Type B pancreatic cell (in vitro differentiated cells): ENCODE measurements at regions not wholly inside any gene's neighbourhood (a gene's known extent, or its start where the extent isn't known, plus 50 kb on each side); places are given as distances from the start of the nearest gene placed in this dataset.

ENCODE experiments used
- DNase-seq: peaks from one replicate; pipeline ENCODE4 v3.0.0; 2021; ENCODE audit warnings: mixed read lengths; ENCODE audit not compliant: unreplicated experiment; ENCODE audit errors: extremely low spot score
- H3K27ac Mint-ChIP-seq: 2 replicates; pipeline ENCODE4 v1.8.0; 2021; ENCODE audit warnings: mild to moderate bottlenecking, mixed read lengths
- H3K27me3 Mint-ChIP-seq: 2 replicates; pipeline ENCODE4 v1.8.0; 2021; ENCODE audit warnings: mixed read lengths
- H3K36me3 Mint-ChIP-seq: 2 replicates; pipeline ENCODE4 v1.8.0; 2021; ENCODE audit warnings: mixed read lengths
- H3K4me1 Mint-ChIP-seq: one replicate; pipeline ENCODE4 v1.8.0; 2021; ENCODE audit warnings: mixed read lengths; ENCODE audit not compliant: unreplicated experiment
- H3K4me3 Mint-ChIP-seq: 2 replicates; pipeline ENCODE4 v1.8.0; 2021; ENCODE audit warnings: mild to moderate bottlenecking, mixed read lengths
- H3K9me3 Mint-ChIP-seq: 2 replicates; pipeline ENCODE4 v1.8.0; 2021; ENCODE audit warnings: mixed read lengths
- TF ChIP-seq, protein P1 (sequence below): fragments of 200-600 bp; sonication (generic); conservative IDR thresholded peaks from 2 replicates; pipeline ENCODE4 v1.5.0; 2021; ENCODE audit warnings: antibody characterized with exemption, mild to moderate bottlenecking

DNA sequence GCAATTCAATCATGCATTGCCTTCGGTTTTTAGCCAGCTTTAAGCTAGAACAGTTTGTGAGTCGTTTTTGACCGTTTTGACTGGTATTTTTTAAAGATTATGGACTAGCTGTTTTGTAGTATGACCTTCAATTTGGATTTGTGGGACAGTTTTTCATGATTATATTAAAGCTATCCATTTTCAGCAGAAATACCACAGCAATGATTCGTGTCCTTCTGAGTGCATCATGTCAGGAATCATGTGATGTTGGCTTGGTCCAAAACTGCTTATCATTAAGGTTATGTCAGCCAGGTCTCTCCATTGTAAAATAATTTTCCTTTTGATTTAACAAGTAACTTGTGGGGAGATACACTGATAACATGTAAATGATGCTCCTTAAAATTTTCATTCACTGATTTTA, 229.0 kb downstream of the POSTN start:
- Mint-ChIP-seq H3K4me1 (no peaks in the 10 kb centered on the region), H3K27ac (no peak overlapping the region), H3K9me3 (no peaks in the 10 kb centered on the region), H3K27me3 (no peaks in the 10 kb centered on the region), H3K36me3 (no peaks in the 10 kb centered on the region), H3K4me3 (no peak overlapping the region)
- DNase-seq, result no peak
- TF ChIP-seq, protein P1, sequence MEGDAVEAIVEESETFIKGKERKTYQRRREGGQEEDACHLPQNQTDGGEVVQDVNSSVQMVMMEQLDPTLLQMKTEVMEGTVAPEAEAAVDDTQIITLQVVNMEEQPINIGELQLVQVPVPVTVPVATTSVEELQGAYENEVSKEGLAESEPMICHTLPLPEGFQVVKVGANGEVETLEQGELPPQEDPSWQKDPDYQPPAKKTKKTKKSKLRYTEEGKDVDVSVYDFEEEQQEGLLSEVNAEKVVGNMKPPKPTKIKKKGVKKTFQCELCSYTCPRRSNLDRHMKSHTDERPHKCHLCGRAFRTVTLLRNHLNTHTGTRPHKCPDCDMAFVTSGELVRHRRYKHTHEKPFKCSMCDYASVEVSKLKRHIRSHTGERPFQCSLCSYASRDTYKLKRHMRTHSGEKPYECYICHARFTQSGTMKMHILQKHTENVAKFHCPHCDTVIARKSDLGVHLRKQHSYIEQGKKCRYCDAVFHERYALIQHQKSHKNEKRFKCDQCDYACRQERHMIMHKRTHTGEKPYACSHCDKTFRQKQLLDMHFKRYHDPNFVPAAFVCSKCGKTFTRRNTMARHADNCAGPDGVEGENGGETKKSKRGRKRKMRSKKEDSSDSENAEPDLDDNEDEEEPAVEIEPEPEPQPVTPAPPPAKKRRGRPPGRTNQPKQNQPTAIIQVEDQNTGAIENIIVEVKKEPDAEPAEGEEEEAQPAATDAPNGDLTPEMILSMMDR, result no peak

DNA sequence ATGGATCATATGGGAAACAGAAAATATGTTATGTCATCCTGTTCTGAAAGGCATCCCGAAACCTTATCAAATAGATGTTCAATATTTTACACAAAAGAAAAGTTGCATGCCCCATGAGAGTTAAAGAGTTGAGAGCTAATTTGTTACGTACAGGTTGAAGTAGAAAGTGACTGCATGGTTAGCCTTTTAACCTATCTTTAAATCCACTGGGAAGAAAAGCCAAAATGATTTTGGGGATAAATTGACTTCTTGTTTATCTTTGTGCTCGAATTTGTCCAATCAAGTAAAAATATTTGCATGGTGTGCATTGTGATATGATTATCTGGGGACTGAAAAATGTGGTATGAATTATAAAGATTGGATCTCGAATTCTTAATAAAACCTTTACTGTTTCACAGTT, 230.1 kb downstream of the POSTN start:
- no peak overlapping the region for H3K27ac Mint-ChIP-seq
- no peaks in the 10 kb centered on the region for H3K4me1 Mint-ChIP-seq
- no peak for DNase-seq
- H3K9me3 Mint-ChIP-seq, result no peaks in the 10 kb centered on the region
- H3K36me3 Mint-ChIP-seq, result no peaks in the 10 kb centered on the region
- no peak overlapping the region for H3K4me3 Mint-ChIP-seq
- TF ChIP-seq, protein P1, result no peak
- H3K27me3 Mint-ChIP-seq, result no peaks in the 10 kb centered on the region

DNA sequence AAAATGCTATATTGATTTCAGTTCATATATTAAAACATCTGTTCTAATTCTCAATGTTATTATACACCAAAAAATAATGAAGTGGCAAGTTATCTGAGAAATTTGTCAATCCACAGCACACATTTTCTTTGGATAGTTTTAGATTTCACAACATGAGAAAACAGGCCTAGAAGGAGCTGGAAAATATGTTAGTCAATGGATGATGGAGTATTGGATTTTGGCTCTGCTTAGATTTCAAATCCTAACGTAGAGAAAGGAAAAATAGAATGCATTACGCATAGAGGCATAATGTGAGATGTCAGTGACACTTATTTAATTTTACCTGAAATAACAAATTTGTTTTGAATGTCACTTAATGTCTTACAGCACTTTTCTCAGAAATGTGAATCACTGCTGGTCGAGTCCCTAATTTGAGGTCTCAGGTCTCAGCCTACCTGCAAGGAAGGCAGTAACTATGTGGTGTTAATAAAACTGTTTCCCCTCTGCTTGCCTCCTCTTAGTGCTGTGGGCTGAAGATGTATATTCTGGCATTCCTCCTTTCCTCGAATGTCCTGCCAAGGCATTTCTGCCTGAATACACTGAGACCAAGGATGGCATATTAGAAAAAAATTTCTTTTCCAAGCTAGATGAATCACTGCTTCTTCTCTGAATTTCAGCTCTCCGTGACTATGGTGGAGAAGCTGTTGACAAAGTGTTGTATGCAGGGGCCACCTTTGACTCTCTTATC, 232.4 kb downstream of the POSTN start:
- Mint-ChIP-seq H3K9me3 (no peaks in the 10 kb centered on the region), H3K36me3 (no peaks in the 10 kb centered on the region), H3K27ac (no peak overlapping the region), H3K4me1 (no peaks in the 10 kb centered on the region), H3K4me3 (no peak overlapping the region), H3K27me3 (no peaks in the 10 kb centered on the region)
- TF ChIP-seq, protein P1, result no peak
- no peak for DNase-seq

DNA sequence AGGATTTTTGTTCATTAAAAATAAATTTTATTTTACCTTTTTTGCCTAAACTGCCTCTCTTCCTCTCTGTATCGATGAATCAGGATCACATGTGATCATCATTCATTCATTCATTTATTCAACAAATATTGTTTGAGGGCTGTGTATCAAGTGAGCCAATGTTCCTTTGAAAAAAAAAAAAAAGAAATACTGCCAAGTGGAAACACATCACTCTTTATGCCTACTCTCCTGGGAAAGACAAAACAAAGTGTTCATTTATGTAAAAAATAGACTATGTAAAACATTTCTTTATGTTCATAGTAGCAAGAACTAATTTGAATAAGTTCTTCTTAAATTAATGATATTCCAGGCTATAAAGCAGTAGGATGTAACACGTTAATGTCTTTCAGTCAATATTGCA, 233.1 kb downstream of the POSTN start:
- H3K27ac Mint-ChIP-seq, result no peak overlapping the region
- H3K4me3 Mint-ChIP-seq, result no peak overlapping the region
- no peak for DNase-seq
- no peaks in the 10 kb centered on the region for H3K36me3 Mint-ChIP-seq
- H3K27me3 Mint-ChIP-seq, result no peaks in the 10 kb centered on the region
- TF ChIP-seq, protein P1, result no peak
- no peaks in the 10 kb centered on the region for H3K4me1 Mint-ChIP-seq
- H3K9me3 Mint-ChIP-seq, result no peaks in the 10 kb centered on the region

DNA sequence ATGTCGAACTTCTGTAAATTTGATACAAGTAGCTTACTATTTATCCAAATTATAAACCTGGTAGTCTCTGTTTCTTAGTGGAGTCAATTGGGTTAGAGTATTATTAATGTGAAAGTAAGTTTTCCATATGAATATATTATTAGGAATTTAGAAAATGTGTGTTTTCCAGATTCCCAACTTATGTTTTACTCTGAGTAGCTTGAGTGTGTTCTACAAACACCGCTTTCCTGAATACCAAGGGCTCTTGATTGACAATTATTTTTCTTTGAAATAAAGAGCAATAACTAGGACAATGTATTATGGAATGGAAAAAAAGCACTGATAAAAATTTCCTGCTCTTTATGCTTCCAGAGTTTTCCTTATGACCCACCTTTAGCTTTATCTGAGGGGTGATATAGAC, 233.6 kb downstream of the POSTN start:
- Mint-ChIP-seq H3K9me3 (no peaks in the 10 kb centered on the region), H3K36me3 (no peaks in the 10 kb centered on the region), H3K4me3 (no peak overlapping the region), H3K27me3 (no peaks in the 10 kb centered on the region), H3K27ac (no peak overlapping the region), H3K4me1 (no peaks in the 10 kb centered on the region)
- no peak for DNase-seq
- TF ChIP-seq, protein P1, result no peak
